ENCODE measurements at regions not wholly inside any gene's neighbourhood (a gene's known extent, or its start where the extent isn't known, plus 50 kb on each side); places are given as distances from the start of the nearest gene placed in this dataset.

- TF ChIP-seq, protein P1, sequence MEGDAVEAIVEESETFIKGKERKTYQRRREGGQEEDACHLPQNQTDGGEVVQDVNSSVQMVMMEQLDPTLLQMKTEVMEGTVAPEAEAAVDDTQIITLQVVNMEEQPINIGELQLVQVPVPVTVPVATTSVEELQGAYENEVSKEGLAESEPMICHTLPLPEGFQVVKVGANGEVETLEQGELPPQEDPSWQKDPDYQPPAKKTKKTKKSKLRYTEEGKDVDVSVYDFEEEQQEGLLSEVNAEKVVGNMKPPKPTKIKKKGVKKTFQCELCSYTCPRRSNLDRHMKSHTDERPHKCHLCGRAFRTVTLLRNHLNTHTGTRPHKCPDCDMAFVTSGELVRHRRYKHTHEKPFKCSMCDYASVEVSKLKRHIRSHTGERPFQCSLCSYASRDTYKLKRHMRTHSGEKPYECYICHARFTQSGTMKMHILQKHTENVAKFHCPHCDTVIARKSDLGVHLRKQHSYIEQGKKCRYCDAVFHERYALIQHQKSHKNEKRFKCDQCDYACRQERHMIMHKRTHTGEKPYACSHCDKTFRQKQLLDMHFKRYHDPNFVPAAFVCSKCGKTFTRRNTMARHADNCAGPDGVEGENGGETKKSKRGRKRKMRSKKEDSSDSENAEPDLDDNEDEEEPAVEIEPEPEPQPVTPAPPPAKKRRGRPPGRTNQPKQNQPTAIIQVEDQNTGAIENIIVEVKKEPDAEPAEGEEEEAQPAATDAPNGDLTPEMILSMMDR (IDR thresholded peaks at IDR 0.05) = no peak
- TF ChIP-seq POLR2A (IDR thresholded peaks at IDR 0.05) = no peak
Measured at GRCh38 chr2:120836281-120836680, 100.6 kb downstream of the GLI2 start.
